Eye (tissue), 1 donor: ENCODE measurements at regions not wholly inside any gene's neighbourhood (a gene's known extent, or its start where the extent isn't known, plus 50 kb on each side); places are given as distances from the start of the nearest gene placed in this dataset.
"Not testable (repeated sequence)": the region's sequence is repeated elsewhere in the genome, so short reads cannot be mapped to it uniquely, and the experiment has no call there.

ENCODE experiments used
- DNase-seq: peaks from one replicate; pipeline ENCODE4 v3.0.0-alpha.2; 2015

DNA sequence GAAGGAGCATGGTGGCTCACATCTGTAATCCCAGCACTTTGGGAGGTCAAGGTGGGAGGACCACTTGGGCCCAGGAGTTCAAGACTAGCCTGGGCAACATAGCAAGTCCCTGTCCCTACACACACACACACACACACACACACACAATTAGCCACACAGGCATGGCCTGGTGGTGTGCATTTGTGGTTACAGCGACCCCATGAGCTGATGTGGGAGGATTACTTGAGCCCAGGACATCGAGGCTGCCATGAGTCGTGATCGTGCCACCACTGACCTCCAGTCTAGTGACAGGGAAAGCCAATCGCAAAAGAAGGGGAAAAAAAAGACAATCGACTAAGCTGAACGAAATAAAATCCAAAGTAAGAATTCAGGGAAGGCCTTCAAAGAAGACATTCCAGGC, 67.9 kb downstream of the TBX3 start:
- no peak for DNase-seq

DNA sequence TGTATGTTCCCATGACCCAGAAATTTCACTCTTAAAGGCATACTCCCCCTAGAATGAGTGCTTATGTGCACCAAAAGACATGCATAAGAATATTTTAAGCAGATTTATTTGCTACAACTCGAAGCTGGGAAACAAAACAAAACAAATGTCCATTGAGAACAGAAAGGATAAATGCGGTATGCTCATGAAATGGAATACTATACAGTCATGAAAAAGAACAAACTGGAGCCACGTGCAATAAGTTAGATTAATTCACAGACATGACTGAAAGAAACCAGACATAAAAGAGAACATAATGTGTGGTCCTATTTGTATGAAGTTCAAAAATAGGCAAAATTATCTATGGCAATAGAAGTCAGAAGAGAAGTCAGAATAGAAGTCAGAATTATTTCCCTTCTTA, 69.9 kb downstream of the TBX3 start:
- DNase-seq: no peak

DNA sequence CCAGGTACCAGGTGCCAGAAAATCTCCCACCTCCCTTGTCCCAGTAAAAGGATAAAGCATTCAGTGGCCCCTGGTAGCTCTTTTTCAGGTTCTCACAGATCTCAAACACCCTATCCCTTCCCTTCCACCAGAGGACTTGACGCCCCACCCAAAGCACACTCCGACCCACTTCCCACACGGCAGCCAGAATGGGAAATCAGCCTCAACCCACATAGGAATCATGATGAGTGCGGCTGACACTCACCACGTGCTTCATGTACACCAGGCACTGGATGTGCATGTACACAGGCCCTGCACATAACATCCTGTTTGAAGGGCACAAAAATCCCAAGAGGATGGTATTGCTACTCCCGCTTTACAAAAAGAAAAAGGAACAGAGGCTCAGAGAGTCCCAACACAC, 71.9 kb downstream of the TBX3 start:
- DNase-seq: no peak

DNA sequence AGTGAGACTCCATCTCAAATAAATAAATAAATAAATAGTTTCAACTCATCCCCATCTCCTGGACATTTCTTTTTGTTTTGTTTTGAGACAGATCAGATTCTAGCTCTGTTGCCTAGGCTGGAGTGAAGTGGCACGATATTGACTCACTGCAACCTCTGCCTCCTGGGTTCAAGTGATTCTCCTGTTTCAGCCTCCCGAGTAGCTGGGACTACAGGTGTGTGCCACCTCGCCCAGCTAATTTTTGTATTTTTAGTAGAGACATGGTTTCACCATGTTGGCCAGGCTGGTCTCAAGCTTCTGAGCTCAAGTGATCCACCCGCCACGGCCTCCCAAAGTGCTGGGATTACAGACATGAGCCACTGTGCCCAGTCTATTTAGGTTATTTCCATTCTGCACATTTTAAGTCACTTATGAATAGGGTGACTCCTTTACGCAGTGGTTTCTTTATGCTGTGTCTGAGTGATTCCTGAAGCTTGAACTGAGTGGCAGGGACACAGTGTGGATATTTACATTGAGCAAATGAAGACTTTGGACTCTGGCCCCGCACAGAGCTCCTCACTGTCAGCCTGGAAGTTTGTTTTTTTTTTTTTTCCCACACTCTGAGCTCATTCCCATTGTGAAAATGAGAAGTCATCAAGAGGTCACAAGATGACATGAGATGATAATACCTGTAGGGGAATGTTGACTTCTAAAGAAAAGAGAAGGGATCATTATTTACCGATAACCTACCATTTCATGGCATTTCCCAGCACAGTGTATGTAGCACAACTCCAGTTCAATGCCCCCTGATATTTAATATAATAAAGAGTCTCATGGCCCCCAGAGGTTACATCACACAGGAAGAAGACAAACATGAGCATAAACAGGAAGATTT, 72.6 kb downstream of the TBX3 start:
- no peak for DNase-seq

DNA sequence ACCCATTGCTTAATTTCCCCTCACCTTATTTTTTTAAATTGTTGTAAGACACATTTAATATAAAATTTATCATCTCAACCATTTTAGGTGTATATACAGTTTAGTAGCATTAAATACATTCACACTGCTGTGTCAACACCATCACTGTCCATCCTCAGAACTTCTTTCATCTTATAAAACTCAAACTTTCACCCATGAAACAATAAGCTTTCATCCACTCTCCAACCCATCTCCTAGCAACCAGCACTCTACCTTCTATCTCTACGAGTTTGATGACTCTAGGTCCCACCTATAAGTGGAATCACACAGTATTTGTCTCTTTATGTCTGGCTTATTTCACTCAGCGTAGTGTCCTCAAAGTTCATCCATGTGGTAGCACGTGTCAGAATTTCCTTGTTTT, 75.5 kb downstream of the TBX3 start:
- DNase-seq: no peak

DNA sequence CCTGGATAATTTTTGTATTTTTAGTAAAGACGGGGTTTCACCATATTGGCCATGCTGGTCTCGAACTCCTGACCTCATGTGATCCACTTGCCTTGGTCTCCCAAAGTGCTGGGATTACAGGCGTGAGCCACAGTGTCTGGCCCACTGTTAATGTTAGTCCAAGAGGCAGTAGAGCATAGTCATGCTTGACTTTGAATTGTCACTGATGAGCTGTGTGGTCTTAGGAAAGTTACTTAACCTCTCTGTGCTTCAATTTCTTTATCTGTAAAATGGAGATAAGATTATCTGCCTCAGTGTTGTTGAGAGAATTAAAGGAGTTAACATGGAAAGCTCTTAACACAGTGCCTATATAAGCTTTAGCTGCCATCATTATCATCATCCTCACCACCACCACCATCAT, 78.1 kb downstream of the TBX3 start:
- no peak for DNase-seq

DNA sequence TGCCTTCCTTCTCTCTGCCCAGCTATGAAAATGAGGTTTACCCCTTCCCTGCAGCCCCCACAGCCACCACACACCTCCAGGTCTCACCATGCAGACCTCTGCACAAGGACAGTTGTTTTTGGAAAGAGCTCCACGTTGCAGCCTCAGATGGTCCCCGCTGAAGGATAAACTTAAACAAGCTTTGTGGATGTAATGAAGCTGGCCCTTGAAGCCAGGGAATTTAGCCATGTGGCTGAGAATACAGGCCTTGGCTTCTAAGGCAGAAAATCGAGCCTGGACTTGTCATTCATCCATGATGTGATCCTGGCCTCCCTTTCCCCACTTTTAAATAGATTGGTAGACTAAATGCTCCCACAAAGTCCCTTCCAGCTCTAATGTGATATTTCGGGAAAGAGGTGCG, 79.4 kb downstream of the TBX3 start:
- DNase-seq: no peak

DNA sequence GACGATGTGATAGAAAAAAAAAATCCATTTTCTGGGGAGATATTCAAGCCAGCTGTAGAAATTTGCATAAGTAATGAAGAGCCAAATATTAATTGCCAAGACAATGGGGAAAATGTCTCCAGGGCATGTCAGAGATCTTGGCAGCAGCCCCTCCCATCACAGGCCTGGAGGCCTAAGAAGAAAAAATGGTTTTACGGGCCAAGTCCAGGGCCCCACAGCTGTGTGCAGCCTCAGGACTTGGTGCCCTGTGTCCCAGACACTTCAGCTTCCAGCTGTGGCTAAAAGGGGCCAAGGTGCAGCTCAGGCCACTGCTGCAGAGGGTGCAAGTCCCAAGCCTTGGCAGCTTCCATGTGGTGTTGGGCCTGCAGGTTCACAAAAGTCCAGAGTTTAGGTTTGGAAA, 83.4 kb downstream of the TBX3 start:
- not testable (repeated sequence) for DNase-seq

DNA sequence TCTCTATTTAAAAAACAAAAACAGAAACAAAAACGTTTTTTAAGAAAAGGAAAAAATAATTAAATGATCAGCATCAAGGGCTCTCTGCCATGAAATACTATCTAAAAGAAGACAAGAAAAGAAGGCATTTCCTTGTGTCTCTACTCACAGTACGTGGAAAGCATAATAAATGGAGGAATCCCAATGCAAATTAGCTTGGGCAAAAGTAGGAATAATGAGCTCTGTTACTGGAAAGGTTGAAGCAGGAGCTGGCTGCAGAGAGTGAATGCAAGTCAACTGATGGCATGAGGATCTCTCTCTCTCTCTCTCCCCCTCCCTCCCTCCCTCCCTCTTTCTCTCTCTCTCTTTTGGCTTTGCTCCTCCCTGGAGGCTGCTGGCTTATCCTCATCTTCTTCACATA, 85.9 kb downstream of the TBX3 start:
- no peak for DNase-seq

DNA sequence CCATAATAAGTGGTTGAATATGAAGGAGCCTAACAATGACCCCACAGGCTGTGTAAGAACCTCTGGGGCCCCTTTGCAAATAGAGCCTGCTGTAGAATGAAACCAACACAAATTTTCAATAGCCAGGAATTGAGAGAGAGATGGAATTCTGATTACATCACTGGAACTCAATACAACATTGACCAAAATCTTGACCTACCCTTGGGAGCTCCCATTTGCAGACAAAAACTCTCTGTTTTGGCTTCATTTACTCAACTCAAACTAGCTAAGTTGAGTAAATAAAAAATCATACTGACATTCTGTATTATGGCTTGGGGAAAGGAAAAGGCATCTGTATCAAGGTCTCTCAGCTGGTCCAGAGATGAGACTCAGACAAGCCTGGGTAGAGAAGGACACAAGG, 91.0 kb downstream of the TBX3 start:
- no peak for DNase-seq

DNA sequence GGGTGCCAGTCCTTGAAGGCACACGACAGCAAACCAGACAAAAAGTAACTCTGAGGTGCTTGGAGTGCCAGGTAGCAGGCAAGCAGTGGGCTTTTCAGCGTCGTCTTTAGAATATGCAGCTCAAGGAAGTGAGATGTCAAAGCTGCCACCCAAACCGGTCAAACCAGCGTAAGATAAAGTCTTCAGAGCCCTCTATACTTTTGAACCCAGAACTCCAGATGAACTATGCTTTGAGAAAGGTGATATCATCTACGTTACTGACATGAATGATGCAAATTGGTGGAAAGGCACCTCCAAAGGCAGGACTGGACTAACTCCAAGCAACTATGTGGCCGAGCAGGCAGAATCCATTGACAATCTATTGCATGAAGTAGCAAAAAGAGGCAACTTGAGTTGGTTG, 95.9 kb downstream of the TBX3 start:
- DNase-seq: no peak

DNA sequence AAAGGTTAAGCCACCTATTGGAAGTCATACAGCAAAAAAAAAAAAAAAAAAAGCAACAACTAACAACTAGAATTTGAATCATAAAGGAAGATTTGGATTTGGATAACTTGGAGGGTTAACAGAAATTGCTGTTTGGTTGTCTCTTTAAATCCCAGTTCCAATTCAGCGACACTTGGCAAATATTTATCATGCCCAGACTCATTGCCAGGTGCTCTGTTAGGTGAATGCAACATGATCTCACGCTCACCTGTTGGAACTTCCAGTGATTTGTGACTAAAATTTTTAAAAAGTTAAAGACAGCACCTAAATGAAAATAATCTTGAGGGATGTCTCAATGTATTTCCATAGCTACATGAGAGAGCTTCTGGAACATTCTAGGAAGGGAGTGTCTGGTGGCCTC, 103.7 kb downstream of the TBX3 start:
- DNase-seq: no peak

DNA sequence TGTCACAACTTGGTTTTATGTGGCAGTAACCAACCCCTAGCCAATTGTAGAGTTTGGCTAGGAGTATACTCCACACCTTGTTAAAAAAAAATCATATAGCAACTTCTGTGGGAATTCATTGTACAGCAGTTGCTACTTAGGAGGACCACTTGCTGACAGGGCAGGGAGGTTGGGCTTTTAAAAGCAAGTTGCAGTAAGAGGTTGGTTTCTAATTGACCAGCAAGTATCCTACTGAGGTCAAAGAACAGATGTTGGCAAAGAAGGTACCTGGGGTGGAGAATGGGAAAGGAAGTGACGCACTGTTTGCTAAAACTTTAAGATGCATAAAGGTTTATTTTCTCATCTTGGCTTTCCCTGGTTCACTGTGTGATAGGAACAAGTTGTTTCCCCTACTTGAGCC, 104.6 kb downstream of the TBX3 start:
- no peak for DNase-seq

DNA sequence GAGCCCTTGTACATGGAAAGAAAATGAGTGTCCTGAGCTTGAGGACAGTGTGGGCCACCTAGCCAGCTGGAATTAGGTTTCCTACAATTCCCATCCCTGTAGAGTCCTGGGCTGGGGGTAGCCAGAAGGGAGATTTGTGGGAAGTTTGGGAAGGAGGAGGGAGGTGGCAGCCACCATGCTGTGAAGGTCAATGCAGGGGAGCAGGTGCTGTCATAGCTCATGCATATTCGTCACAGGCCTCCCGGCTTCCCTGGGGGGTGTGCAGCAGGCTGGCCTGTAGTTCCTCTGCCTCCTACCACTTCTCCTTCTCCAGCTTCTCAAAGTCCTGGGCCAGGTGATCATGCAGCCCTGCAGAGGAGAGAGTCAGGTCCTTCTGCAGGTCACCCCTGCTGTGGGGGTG, 121.3 kb downstream of the TBX3 start:
- DNase-seq: no peak

DNA sequence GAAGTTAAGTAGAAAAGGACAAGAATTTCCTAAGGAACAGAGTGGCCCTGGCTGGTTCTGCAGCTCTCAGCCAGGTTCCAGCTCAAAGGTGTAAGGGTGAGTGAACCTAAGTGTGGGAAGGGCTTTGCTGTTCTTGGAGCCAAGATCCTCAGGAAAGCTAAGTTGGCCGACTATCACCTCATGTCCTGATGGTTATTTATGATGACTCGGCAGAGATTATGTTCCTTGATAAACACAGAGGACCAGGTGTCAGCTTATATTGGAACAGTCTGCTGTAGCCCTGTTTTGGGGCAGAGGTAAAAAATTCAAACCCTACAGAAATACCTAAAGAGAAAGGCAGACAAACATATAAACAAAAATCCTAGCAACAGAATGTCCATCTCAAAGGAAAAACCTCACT, 128.5 kb downstream of the TBX3 start:
- DNase-seq: no peak

DNA sequence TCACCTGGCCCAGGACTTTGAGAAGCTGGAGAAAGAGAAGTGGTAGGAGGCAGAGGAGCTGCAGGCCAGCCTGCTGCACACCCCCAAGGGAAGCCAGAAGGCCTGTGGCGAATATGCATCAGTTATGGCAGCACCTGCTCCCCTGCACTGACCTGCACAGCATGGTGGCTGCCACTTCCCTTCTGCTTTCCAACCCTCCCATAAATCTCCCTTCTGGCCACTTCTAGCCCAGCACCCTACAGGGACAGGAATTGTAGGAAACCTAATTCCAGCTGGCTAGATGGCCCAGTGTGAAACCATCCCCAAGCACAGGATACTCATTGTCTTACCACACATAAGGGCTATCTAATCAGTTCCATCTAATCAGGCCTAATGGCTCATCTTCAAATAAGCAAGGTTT, 136.3 kb downstream of the TBX3 start:
- peak; percentile 51 for DNase-seq

DNA sequence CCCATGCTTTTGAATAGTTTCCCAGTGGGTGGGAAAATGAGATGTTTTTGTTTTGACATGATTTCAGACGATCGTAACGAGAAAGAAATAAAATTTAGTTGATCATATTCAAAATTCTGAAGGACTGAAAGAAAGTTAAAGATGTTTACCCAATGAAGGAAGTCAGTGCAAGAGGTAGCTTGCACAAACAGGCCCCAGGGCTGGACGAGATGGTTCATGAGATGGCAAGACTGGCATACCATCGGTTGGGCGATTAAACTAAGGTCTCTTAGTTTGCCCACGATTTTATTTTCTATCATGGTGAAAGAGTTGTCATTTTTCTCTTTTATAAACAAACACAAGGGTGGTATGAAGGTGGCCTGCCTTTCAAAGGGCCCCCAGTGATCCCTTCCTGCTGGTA, 124.5 kb upstream of the TBX5 start:
- DNase-seq: no peak

DNA sequence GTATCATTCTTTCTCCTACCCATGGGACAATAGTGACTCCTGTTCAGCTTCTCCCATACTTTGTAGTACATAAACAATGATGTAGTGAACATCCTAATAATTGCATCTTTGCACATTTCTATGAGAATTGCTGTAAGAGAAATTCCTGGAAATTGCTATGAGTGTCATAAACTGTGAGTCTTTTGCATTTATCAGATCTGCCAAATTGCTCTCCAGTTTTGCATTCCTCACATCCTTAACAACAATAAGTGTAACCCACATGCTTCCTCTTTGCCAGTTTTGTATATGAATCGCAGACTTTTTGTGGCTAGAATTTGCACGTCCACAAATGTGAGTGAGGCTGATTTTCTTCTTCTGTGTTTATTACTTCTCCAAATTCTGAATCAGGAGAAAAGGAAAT, 124.0 kb upstream of the TBX5 start:
- no peak for DNase-seq

DNA sequence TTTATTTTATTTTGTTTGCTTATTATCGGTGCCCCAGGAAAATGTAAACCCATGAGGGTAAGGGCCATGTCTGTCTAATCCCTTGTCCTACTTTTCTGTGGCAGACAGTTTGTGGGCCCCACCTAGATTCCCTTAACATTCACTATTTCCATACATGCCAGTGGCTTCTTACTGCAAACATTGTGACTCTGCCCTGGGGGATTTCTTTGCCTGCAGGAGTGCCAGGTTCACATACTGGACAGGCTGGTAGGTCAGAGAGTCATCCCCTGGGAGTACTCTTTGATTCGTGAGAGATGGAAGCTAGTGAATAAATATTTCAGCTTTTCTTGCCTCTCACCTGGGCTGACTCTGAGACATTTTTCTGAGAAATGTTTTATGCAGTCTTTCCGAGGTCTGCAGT, 122.8 kb upstream of the TBX5 start:
- no peak for DNase-seq

DNA sequence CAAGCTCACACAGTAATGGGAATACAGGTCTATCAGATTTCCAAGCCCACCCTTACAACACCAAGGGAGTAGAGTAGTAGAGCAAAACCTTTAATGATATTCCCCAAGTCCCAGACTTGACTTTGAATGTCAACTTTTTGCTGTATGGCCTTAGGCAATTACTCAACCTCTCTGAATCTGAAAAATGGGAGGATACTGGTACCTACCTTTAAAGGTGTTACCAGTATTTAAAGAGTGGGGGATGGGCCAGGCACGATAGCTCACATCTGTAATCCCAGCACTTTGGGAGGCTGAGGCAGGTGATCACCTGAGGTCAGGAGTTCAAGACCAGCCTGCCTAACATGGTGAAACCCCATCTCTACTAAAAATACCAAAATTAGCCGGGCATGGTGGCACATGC, 115.2 kb upstream of the TBX5 start:
- DNase-seq: not testable (repeated sequence)

DNA sequence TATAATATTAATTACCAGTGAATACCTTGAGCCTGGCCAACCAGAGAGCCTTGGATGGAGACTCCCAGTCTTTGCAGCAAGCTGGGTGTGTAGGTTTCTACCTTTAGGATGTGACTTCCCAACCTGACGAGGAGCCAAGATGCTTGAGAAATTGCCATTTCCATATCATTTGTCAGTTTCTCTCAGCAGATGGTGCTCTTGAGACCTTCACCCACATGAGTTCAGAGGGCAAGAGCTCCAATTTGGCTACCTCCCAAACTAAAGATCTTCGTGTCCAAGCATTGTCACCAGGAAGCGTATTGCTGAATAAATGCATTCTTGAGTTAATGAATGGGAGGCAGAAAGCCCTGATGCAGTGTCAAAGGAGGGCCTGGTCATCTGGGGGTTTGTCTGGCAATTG, 106.4 kb upstream of the TBX5 start:
- no peak for DNase-seq

DNA sequence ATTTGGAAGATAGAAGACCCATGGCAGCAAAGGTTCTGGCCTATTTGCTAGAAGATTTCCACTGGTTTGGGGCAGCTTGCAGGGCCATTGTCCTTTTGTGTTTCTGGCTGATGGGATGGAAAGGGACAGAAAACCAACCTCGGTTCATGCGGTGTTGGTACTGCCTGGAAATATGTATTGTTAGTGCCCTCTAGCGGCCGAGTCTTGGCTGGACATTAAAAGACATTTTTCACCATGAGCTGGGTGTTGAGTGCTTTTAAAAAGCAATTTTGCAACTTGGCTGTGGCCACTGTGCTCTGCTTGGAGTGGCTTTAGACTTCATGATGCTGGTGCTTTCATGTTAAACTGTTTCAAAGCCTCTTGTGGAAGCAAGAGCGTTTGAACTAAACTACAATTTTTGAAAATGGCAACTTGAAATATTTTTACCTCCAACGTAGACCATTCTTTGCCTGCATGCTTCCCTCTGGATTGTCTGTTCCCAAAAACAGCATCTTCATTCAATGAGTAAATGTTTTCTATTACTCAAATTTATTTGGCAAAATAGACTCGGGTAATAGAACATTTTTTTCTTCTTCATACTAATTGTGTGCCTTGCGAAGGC, 102.7 kb upstream of the TBX5 start:
- peak; percentile 94 for DNase-seq

DNA sequence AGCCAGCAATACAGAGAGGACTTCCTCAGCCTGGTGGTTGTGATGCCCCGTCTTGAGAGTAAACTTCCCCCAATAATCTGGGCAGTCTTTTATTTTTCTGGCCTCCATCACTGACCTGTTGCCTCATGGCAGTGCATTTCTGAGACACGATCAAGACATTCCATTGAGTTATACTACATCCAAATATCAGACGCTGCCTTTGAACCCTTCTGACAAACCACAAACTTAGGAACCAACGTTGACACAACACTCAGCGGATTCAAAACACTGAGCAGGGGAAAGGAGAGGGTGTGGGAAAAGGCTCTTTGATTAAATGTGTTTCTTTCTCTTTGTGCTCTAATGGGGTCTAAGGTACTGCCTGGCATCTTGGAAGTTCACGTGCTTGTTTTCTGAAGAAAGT, 100.7 kb upstream of the TBX5 start:
- DNase-seq: no peak

DNA sequence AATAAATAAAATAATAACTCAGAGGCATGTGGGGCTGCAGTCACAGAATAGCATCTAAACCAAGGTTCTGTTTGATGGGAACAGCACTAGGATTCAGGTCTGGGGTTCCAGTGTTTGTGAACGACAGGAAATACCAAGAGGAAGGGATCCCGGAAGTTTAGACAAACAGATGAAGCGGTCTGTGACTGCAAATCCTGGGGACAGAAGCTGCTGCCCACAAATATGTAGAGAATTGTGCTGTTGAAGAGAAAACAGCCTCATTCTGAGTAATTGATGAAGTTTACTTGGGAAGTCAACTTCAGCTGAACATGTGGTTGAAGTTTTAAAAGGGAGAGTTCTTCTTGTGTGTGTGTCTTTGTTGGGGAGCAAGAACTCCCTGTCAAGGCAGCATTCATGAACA, 98.4 kb upstream of the TBX5 start:
- no peak for DNase-seq

DNA sequence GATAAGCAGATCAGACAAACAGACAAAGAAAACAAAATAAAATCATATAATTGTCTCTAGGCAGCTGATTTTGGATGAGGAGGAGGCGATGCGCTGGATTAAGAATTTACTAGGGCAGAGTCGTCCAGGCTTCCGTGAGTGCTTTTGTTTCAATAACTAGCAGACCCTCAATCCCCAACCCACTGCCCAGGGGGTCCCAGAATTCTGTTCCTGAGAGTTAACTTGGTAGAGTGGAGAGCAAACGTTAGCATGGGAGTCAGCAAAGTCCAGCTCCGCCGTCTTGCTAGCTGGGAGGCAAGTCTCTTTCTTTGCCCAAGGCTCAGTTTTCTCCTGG, 95.5 kb upstream of the TBX5 start:
- DNase-seq: no peak
